ENCODE measurements at regions not wholly inside any gene's neighbourhood (a gene's known extent, or its start where the extent isn't known, plus 50 kb on each side); places are given as distances from the start of the nearest gene placed in this dataset.

GRCh38 chr3:41144631-41145030, 54.7 kb upstream of the CTNNB1 start:
- TF ChIP-seq, protein P1, sequence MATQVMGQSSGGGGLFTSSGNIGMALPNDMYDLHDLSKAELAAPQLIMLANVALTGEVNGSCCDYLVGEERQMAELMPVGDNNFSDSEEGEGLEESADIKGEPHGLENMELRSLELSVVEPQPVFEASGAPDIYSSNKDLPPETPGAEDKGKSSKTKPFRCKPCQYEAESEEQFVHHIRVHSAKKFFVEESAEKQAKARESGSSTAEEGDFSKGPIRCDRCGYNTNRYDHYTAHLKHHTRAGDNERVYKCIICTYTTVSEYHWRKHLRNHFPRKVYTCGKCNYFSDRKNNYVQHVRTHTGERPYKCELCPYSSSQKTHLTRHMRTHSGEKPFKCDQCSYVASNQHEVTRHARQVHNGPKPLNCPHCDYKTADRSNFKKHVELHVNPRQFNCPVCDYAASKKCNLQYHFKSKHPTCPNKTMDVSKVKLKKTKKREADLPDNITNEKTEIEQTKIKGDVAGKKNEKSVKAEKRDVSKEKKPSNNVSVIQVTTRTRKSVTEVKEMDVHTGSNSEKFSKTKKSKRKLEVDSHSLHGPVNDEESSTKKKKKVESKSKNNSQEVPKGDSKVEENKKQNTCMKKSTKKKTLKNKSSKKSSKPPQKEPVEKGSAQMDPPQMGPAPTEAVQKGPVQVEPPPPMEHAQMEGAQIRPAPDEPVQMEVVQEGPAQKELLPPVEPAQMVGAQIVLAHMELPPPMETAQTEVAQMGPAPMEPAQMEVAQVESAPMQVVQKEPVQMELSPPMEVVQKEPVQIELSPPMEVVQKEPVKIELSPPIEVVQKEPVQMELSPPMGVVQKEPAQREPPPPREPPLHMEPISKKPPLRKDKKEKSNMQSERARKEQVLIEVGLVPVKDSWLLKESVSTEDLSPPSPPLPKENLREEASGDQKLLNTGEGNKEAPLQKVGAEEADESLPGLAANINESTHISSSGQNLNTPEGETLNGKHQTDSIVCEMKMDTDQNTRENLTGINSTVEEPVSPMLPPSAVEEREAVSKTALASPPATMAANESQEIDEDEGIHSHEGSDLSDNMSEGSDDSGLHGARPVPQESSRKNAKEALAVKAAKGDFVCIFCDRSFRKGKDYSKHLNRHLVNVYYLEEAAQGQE (IDR thresholded peaks at IDR 0.05; ENCODE audit: insufficient read depth in 1 of 2, low read depth in 2 of 2, low read length in 1 of 2), result no peak
- TF ChIP-seq CTCF (IDR thresholded peaks at IDR 0.05) (no peak), POLR2AphosphoS5 (IDR thresholded peaks at IDR 0.05; ENCODE audit: low read depth, low read length) (no peak)
